Stimulated activated CD4-positive, alpha-beta T cell treated with anti-CD3 and anti-CD28 coated beads, Interleukin-4, amount 100 ng/mL, for 4 hours (primary cell): ENCODE measurements at regions not wholly inside any gene's neighbourhood (a gene's known extent, or its start where the extent isn't known, plus 50 kb on each side); places are given as distances from the start of the nearest gene placed in this dataset.
A peak's percentile ranks its signal among the peaks of the same experiment; 100 is the strongest.

Experiments
- DNase-seq, 2 experiments: peaks; one replicate each; pipeline ENCODE4 v3.0.0-alpha.2; 2020

DNA sequence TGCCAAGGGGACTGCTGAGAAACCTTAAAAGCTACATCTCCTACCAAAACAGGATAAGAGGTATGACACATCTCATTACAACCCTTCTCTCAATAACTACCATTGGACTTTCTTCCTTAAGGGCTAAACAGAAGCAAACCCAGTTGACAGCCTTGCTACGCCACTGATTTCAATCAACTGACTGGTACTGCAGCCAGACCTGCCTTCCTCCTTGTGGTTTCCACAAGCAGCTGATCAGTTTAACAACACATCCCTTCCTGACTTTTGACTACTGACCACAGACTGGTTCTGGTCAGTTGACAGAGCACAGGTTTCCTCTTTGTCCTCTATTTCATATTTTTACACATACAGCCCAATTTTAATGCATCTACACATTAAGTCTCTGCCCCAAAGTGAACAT, 108.8 kb downstream of the ADAMTS1 start:
- DNase-seq, result no peak

DNA sequence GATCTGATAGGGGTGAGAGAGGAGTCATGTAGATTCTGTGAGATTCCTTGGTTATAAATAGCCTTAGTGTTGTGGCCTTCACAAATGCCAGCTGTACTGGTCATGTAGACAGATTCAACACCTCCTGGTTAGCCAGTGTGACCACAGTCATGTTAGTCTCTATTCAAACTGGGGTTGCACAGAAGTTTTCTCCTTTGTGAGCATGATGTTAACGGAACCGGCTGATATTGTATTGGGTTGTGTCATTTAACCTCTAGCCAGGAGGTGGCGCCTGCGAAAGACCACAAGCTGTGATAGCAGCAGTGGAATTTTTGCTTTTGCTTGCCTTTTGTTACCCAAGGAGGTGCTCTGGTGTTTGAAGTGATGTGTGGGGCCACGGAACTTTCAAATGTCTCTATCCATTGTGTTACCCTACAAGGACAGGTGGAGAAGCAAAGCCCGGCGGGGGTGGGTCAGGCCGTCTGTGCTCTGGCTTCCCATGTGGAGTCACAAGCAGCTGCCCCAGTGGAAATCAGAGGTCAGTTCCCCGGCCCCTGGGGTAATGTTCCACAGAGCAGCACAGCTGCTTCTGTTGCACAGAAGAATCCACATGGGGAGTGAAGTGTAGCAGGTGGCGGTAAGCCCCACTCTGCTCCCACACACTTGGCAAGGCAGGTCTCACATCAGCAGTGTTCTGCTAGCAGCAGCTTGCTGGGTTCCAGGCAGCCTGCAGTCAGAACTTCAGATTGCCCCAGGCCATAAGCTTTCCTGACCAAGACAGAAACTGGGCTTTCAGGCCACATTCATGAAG, 112.6 kb downstream of the ADAMTS1 start:
- peak in 1 of 2 experiments; percentile 13 for DNase-seq

DNA sequence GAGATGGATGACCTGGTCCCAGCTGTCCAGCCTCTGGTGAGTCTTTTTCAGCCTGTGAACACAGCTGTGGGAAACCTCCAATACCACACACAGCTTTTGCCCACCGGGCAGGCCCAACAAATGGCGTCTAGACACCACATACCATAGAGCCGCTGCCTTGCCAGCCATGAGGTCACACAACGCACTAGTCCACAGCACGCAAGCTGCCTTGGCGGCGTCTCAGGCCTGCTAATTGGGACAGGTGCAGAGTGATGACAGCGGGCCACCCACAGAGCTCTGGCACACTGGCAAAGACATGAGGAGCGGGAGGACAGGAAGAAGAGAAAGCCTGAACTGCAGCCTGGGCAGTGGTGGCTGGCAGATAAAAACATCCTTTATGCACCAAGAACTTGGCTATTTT, 125.5 kb downstream of the ADAMTS1 start:
- no peak for DNase-seq

DNA sequence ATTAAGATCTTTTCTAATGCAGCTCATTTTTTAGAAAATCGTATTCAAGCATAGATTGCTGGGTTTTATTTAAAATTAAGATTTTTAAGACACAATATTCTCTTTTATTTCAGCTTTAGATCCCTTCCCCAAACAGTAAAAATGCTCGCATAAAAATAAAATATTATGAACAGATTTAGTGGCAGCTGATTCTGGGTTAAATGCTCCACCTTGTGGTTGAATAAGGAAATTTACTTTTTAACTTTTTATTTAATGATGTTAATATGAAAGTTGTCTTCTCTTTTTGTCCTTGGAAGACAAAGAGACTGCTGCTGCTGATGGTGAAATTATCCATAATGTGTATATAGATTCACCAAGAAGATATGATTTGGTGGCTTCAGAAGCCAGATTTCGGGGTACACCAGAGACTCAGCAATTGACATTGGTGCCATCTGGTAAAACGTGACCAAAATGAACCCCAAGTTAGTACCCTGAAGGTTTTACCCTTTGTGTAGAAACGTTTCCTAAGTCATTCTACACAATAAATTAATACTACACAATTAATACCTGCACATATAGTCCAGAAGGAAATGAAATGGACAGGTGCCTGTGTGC, 128.0 kb downstream of the ADAMTS1 start:
- DNase-seq, result no peak

DNA sequence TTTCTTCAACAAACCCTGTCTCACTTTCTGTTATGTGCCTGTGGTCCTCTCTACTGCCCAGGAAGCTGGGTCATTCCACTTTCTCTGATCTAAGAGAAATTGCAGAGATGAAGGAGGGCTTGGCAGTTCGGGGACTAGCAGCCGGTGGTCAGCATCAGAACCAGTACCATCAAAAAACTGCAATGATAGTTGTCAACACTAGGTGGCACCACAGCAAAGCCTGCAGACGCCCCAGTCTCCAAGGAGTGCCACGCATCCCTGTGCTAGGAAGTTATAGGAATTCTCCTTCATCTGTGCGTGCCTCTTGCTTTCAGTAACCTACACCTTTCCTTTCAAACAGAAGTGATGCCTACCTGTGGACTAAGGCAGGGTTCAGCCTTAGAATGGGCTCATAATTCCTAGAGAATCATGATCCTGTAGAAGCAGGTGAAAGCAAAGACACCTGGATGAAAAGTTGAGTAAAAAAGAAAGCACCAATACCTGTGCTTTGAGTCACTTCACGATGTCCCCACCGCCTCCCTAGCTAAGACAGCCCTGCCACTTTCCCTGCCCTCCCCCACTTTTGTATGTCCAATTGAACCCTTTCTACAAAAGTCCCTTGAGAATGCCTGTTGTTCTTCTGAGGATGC, 129.2 kb downstream of the ADAMTS1 start:
- DNase-seq, result peak in 1 of 2 experiments; percentile 3

DNA sequence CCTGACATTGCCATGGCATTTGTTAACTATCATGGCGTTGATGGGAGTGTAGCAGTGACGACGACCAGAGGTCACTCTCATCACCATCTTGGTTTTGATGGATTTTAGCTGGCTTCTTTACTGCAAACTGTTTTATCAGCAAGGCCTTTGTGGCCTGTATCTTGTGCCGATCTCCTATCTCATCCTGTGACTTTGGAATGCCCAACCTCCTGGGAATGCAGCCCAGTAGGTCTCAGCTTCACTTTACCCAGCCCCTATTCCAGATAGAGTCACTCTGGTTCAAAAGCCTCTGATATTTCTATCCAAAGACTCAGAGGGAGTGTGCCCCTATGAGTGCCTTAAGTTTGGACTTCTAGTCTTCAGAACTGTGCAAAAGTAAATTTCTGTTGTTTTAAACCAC, 130.1 kb downstream of the ADAMTS1 start:
- DNase-seq, result no peak

DNA sequence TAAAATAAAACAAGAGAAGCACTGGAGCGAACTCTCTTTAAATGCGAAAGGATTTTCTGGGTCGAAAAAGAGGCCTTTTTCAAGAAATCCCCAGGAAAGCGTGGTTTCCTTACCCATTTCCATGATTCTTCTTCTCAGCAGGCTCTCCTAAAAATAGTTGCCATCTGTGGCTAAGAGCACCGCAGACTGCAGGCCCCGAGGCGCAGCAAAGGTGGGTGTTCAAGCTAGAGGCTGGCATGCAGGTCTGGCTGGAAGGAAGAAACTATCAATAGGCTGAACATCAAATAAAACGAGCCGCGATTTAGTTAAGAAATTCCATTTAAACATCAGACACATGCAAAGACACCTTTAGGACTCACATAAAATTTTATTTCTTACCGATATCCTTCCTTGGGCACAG, 135.1 kb downstream of the ADAMTS1 start:
- no peak for DNase-seq

DNA sequence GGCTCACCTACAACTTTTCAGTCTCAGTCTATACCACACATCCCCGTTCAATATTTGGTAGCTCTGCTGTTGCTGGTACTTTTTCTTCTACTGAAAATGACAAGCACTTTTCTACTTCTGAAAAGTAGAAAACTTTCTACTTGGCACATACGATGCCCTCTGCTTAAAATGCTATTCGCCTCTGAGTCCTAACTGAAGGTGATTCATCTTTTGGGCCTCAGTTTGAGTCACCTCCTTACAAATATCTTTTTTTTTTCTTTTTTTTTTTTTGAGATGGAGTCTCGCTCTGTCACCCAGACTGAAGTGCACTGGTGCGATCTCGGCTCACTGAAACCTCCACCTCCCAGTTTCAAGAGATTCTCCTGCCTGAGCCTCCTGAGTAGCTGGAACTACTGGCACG, 136.0 kb upstream of the CYYR1 start:
- no peak for DNase-seq

DNA sequence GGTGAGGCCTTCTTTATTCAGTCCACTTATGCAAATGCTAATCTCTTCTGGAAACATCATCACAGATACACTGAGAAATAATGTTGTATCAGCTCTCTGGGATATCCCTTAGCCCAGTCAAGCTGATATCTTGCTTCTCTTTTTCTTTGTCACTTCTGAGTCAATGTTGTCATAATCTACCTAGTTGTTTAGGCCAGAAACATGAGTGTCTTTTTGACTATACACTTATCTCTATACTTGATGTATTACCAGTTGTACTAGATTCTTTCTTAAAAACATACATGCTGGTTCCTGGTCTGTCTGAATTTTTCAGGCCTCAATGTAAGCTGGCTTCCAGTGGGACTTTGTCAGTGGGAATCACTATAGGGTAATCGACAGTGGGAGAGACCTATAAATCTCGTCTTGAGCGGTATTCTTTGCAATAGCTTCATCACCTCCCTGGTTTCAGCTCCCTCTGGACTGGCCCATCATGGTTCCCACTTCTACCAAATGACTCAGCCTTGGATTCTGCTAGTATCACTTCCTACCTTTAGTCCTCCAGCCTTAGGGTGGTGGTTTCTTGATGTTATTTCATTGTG, 135.2 kb upstream of the CYYR1 start:
- no peak for DNase-seq

DNA sequence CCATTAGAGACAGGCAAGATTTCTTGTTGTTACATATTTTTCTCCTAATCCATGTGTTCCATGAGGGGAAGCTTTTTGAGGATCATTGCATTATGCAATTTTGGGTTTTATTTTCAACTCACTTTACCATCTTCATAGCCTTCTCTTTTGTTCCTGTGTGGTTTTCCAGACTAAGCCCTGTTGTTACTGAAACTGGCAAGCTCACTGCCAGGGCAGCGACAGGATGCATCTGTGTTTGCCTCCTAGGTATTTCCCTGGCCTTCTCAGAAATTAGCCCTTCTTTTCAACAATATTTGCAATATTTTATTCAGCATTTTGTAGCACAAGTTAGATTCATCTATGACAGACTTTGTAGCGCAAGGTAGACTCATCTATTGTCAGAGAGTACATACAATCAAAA, 134.2 kb upstream of the CYYR1 start:
- DNase-seq, result no peak

DNA sequence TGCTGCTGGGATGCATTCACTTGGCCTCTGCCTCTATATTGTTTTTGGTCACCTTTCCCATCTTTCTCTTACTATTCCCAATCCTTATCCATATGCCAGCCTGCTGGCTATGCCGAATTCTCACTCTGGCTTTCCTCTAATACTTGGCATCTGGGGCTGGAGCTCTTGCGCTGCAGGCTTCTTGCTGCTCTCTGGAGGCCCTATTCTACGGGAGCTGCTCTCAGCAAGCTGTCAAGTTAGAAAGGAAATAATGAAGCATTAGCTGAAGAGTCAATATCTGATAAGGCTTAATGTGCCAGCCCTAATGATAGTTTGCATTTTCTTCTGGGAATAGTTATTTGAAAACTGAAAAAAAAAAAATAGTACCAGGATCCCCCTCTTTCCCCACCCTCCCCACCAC, 125.3 kb upstream of the CYYR1 start:
- no peak for DNase-seq

DNA sequence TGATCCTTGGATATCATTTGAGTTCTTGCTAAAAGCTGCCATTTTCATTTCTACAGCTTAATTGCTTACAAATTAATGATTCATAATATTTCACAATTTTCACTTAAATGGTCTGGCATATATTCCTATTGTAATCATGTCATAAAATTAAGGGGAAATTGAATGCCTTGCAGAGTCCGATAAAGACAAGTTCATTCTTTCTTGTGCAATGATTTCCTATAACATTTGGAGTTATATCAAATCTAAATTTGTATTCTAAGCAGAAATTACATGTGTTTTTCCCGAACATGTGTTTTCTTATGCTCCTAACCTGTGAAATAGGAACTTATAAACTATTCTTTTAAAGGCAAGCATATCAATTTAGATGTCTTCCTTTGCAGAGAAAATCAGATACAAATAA, 118.3 kb upstream of the CYYR1 start:
- no peak for DNase-seq

DNA sequence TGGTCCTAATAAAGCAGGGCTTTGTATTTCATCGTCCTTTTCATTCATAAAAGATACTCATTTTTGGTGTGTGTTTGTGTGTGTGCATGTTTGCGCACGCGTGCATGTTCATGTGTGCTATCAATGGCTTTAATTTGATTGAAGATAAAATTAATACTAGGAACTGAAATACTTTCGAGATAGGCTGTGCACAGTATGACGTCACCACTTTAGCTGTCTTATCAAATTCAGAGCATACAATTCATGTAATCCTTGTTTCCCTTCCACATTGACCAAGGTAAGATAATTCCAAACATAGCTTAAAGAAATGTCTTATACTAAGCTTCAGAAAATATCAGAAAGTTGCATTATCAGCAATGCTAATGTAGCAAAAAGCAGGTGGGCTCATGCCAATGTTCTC, 113.6 kb upstream of the CYYR1 start:
- DNase-seq, result no peak

DNA sequence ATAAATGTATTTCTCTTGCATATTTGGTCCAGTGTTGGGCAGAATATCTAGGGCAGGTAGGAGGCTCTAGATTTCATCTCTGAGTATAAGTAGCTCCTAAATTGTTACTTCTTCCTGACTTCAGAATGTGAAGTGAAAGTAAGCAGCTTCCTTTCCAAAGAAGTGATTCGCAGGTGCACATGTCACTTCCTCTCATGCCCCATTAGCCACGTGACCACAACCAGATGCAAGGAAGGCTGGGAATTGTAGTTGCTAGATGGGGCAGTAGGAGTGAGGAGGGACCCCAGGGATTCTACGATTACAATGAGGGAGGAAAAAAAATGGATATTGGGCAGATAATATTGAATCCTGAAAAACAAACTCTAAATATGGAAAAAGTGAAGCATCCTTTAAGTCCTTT, 113.2 kb upstream of the CYYR1 start:
- peak in 1 of 2 experiments; percentile 17 for DNase-seq

DNA sequence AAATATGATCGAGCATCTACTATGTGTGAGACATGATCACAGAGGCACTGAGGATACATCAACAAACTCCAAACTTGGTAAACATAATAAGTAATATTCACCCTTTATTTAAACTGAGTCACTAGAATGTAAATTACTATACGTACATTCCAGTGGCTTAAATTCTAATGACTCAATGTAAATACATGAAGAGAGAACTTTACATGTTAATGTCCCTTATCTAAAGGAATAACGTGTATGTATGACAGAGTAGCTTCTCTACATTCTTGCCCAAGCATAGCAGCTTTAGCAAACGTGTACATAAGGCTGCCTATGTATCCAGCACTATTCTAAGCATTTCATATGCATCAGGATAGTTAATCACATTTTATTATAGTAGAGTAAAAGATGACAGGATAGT, 111.8 kb upstream of the CYYR1 start:
- no peak for DNase-seq

DNA sequence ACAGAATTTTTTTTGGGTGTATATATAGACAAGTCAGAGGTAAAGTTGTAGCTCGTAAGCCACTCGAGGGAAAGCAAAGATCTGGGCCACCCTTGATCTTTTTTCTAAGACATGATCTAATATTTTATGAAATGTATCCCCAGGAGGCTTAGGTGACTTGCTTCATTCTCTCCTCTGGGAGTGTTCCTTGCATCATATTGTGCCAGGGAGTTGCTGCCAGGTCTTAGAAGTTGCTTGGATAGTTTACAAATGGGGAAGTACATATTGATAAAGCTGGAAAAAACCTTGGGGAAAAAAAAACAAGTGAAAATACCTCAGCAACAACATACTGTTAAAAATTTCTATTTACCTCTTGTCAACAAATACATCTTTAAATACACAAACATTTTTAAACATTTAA, 110.9 kb upstream of the CYYR1 start:
- no peak for DNase-seq

DNA sequence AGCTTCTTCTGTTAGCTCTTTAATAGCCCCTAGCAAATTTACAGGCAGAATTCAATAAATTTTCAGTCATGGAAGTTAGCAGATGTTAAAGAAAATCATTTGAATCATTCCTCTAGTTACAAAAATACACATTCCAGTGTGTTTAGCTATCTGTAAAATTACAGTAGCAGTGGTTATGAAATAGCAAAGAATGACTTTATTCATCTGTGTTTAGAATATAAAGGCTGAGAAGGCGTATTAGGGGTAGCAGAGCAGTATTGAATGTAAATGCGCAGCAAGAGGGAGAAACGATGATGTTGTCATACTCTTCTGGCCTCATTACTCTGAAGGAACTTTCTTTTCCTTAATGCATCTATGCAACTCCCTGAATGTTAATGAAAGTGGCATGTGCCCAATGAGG, 106.2 kb upstream of the CYYR1 start:
- DNase-seq, result no peak

DNA sequence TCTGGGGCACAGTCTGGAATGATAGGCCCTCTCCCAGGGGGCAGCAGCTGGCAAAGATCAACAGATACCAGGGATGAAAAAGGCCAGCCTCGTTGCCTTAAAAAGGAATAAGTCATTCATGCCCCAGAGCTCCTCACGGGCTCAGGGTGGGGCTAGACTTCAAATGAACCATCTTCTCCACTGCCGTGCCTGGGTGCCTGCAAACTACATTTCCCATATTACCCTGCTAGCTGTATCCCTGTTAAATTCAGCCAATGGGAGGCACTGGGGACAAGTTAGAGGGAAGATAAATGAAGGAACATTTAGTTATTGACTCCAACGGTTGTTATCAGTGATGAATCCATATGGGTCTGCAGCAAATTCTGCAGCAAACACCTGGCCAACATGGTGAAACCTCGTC, 101.2 kb upstream of the CYYR1 start:
- no peak for DNase-seq

DNA sequence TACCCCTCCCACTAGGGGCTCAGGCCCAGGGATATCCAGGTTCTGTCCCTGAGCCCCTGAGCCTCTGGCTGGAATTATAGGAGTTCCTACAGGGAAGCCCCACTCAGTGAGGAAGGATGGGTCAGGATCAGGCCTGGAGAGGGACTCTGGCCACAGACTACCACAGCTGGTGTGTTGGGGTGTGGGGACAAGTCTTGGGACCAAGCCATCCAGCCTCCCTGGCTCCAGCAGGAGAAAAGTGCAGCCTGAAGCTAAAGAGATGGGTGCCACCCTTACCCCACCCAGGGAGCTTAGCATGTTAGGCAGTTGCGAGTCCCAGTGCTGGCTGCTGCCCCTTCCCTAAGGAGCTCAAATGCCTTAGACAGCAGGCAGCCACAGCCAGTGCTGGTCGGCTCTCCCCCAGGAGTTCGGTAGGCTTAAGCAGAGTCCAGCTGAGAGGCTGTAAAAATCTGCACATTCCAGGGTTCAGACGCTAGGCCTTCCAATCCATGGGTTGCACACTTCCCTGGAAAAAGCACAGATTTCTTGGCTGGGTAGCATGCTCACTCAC, 96.2 kb upstream of the CYYR1 start:
- DNase-seq, result no peak

DNA sequence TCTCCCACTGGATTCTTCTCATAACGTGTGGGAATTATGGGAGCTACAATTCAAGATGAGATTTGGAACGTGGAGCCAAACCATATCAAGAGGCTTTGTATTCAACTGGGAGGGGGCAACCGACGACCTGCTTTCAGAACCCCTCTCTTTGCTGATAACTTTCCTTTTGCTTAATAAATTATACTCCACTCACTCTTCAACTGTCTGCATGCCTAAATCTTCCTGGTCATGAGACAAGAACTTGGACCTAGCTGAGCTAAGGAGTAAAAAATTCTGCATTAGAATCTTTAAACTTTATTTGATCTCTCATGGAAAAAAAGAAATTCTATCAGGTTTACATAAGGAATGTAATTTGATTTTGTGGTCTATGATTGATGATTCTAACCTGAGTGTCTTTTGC, 86.7 kb upstream of the CYYR1 start:
- DNase-seq, result no peak

DNA sequence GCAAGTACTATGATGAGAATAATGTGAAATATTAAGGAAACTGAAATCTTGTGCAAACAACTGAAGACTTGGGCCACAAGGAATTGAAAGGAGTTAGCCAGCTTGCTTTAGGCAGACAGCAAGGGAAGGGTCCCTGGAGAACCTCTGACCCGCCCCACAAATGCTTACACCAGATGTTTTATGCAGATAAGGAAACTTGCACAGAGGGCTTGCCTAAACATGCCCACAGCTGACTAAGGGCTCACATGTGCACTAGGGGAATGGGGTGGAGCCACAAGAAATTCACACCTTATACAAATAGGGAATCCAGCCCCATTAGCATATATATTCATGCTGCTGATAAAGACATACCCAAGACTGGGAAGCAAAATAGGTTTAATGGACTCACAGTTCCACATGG, 86.1 kb upstream of the CYYR1 start:
- no peak for DNase-seq

DNA sequence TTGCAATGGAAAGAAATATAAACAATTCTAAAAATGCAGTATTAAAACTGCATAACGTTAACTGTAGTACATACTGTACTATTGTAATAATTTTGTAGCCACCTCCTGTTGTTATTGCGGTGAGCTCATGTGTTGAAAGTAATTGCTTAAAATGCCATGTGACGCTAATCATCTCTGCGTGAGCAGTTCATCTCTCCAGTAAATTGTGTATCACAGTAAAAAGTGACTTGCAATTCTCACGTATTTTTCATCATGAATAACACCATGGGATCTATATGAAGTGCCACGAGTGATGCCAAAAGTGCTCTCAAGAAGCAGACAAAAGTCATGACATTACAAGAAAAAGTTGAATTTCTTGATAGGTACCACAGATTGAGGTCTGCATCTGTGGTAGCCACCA, 82.4 kb upstream of the CYYR1 start:
- no peak for DNase-seq

DNA sequence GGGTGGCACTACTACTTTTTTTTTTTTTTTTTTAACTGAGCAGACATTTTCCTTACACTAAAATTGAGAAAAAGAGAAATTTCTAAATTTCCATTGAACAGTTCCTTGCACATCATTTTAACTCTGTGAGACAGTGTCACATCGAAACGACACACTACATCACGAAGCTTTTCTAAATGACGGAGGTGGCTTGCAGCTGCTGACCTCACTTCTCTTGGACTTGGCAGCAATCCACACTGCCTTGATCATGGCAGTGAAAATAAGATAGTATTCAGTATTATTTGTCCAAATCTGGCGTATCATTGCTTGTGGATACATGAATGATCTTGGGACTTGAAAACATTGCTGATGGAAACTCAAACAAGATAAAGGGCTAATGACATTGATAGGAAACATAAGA, 80.3 kb upstream of the CYYR1 start:
- DNase-seq, result no peak

DNA sequence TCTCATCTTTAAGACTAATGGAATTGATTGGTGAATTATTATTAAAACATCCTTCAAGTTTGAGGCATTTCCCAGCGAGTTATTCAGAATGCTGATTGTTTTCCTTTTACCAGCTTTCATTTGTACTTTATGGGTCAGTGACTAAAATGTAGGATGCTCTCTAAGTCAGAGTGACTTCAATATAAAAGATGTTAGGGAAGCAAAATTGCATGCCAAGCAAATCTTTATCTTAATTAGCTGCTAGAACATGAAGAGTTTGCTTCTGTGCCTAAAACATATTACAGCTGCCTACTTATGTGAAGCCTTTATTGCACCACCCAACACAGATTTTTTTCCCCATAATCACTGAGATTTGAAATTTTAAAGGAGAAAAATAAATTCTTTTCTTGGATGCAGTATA, 79.8 kb upstream of the CYYR1 start:
- DNase-seq, result no peak
